ENCODE measurements at regions not wholly inside any gene's neighbourhood (a gene's known extent, or its start where the extent isn't known, plus 50 kb on each side); places are given as distances from the start of the nearest gene placed in this dataset.

- no peak for TF ChIP-seq CTCF (IDR thresholded peaks at IDR 0.05; ENCODE audit: insufficient read depth, low read depth, low read length)
- DNase-seq (ENCODE audit: low read depth), result no peak
- H3K4me3 ChIP-seq (ENCODE audit: low read depth, low read length), result no peak overlapping the region
These were observed 482.7 kb upstream of the EEF2KMT start for GRCh38 chr16:5580296-5580695.

- TF ChIP-seq CTCF (IDR thresholded peaks at IDR 0.05; ENCODE audit: insufficient read depth, low read depth, low read length), result no peak
- DNase-seq (ENCODE audit: low read depth), result no peak
These were observed 481.4 kb upstream of the EEF2KMT start for GRCh38 chr16:5578980-5579379.

GRCh38 chr16:5577463-5577862 is 479.9 kb upstream of the EEF2KMT start:
- TF ChIP-seq CTCF (IDR thresholded peaks at IDR 0.05; ENCODE audit: insufficient read depth, low read depth, low read length), result no peak
- no peak overlapping the region for H3K4me3 ChIP-seq (ENCODE audit: low read depth, low read length)
- DNase-seq (ENCODE audit: low read depth), result no peak

More at GRCh38 chr16:5578980-5579379, 481.4 kb upstream of the EEF2KMT start:
- H3K4me3 ChIP-seq (ENCODE audit: low read depth, low read length), result no peak overlapping the region

- TF ChIP-seq CTCF (IDR thresholded peaks at IDR 0.05; ENCODE audit: insufficient read depth, low read depth, low read length), result no peak
- H3K4me3 ChIP-seq (ENCODE audit: low read depth, low read length), result no peak overlapping the region
- DNase-seq (ENCODE audit: low read depth), result no peak
These were observed 478.2 kb upstream of the EEF2KMT start for GRCh38 chr16:5575646-5576245.

- no peak for TF ChIP-seq CTCF (IDR thresholded peaks at IDR 0.05; ENCODE audit: insufficient read depth, low read depth, low read length)
- DNase-seq (ENCODE audit: low read depth), result no peak
- no peak overlapping the region for H3K4me3 ChIP-seq (ENCODE audit: low read depth, low read length)
These were observed 477.5 kb upstream of the EEF2KMT start for GRCh38 chr16:5575121-5575520.

GRCh38 chr16:5572056-5572455 is 474.5 kb upstream of the EEF2KMT start:
- DNase-seq (ENCODE audit: low read depth), result no peak
- no peak for TF ChIP-seq CTCF (IDR thresholded peaks at IDR 0.05; ENCODE audit: insufficient read depth, low read depth, low read length)
- no peak overlapping the region for H3K4me3 ChIP-seq (ENCODE audit: low read depth, low read length)

- H3K4me3 ChIP-seq (ENCODE audit: low read depth, low read length), result no peak overlapping the region
- TF ChIP-seq CTCF (IDR thresholded peaks at IDR 0.05; ENCODE audit: insufficient read depth, low read depth, low read length), result no peak
- no peak for DNase-seq (ENCODE audit: low read depth)
These were observed 473.9 kb upstream of the EEF2KMT start for GRCh38 chr16:5571446-5571845.

Measured in fibroblast of villous mesenchyme (primary cell).